ENCODE measurements at regions not wholly inside any gene's neighbourhood (a gene's known extent, or its start where the extent isn't known, plus 50 kb on each side); places are given as distances from the start of the nearest gene placed in this dataset.

- no peak overlapping the region for H3K27ac ChIP-seq (ENCODE audit: low read depth, low read length)
- H3K9me3 ChIP-seq (ENCODE audit: control insufficient read depth, insufficient read depth, low read length), result no peaks in the 10 kb centered on the region
- H3K27me3 ChIP-seq (ENCODE audit: control insufficient read depth, insufficient read depth, low read length), result peaks cover 2% of the 10 kb centered on the region
- TF ChIP-seq CTCF (IDR thresholded peaks at IDR 0.05; ENCODE audit: low read depth, low read length), result peak; percentile 39
- no peak for DNase-seq (ENCODE audit: low read depth, low spot score)
- H3K4me3 ChIP-seq (ENCODE audit: low read depth, low read length), result no peak overlapping the region
- POLR2A ChIA-PET, result no interaction called here
- CTCF ChIA-PET, result interaction anchor here (0.7 to 1.6 kb wide), 3 partner anchors 9 to 156 kb away, joined by 3 to 7 read pairs (median 3); no protein-coding TSS in a partner anchor
Measured at GRCh38 chr15:70566047-70566835, 197.1 kb downstream of the UACA start.

GRCh38 chr15:70563561-70564095 is 199.7 kb downstream of the UACA start:
- H3K27me3 ChIP-seq (ENCODE audit: control insufficient read depth, insufficient read depth, low read length), result peaks cover 4% of the 10 kb centered on the region
- ChIA-PET POLR2A (no interaction called here), CTCF (no interaction called here)
- no peak overlapping the region for H3K4me3 ChIP-seq (ENCODE audit: low read depth, low read length)
- no peak overlapping the region for H3K27ac ChIP-seq (ENCODE audit: low read depth, low read length)
- H3K9me3 ChIP-seq (ENCODE audit: control insufficient read depth, insufficient read depth, low read length), result no peaks in the 10 kb centered on the region
- TF ChIP-seq CTCF (IDR thresholded peaks at IDR 0.05; ENCODE audit: low read depth, low read length), result no peak
- DNase-seq (ENCODE audit: low read depth, low spot score), result no peak

- Histone ChIP-seq H3K27me3 (ENCODE audit: control insufficient read depth, insufficient read depth, low read length) (peaks cover 11% of the 10 kb centered on the region), H3K4me3 (ENCODE audit: low read depth, low read length) (no peak overlapping the region), H3K9me3 (ENCODE audit: control insufficient read depth, insufficient read depth, low read length) (no peaks in the 10 kb centered on the region), H3K27ac (ENCODE audit: low read depth, low read length) (no peak overlapping the region)
- ChIA-PET CTCF (interaction anchor here (0.6 to 1.2 kb wide), 2 partner anchors 74 to 1340 kb away, joined by 3 to 4 read pairs; no protein-coding TSS in a partner anchor), POLR2A (no interaction called here)
- DNase-seq (ENCODE audit: low read depth, low spot score), result no peak
- TF ChIP-seq CTCF (IDR thresholded peaks at IDR 0.05; ENCODE audit: low read depth, low read length), result no peak
Measured at GRCh38 chr15:70562906-70563305, 200.5 kb downstream of the UACA start.

GRCh38 chr15:70561885-70562284 is 201.5 kb downstream of the UACA start:
- CTCF ChIA-PET, result interaction anchor here (1.2 kb wide), 1 partner anchor 75 kb away, joined by 3 read pairs; no protein-coding TSS in a partner anchor
- Histone ChIP-seq H3K9me3 (ENCODE audit: control insufficient read depth, insufficient read depth, low read length) (no peaks in the 10 kb centered on the region), H3K4me3 (ENCODE audit: low read depth, low read length) (no peak overlapping the region), H3K27me3 (ENCODE audit: control insufficient read depth, insufficient read depth, low read length) (peaks cover 17% of the 10 kb centered on the region), H3K27ac (ENCODE audit: low read depth, low read length) (no peak overlapping the region)
- POLR2A ChIA-PET, result no interaction called here
- TF ChIP-seq CTCF (IDR thresholded peaks at IDR 0.05; ENCODE audit: low read depth, low read length), result no peak
- DNase-seq (ENCODE audit: low read depth, low spot score), result no peak

Measured in AG04450 (cell line).